ENCODE measurements at regions not wholly inside any gene's neighbourhood (a gene's known extent, or its start where the extent isn't known, plus 50 kb on each side); places are given as distances from the start of the nearest gene placed in this dataset.

DNA sequence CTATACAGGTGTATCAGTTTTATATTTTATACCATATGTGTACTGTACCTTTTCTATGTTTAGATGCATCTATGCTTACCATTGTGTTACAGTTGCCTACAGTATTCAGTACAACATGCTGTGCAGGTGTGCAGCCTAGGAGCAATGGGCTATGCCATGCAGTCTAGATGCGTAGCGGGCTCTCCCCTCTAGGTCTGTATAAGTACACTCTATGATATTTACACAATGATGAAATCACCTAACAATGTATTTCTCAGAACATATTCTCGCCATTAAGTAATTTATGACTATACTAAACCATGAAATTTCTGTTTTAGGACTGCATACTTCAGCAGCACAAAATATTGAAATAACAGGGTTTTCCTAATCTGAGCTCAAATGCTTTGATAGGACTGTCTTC lies 179.6 kb downstream of the RFC3 start:
- H3K36me3 ChIP-seq (ENCODE audit: insufficient read depth, low read length), result no peaks in the 10 kb centered on the region
- ATAC-seq (ENCODE audit: poor library complexity), result no peak
- H3K27ac ChIP-seq (ENCODE audit: low read depth in 1 of 2, low read length in 2 of 2), result no peak overlapping the region
- H3K27me3 Mint-ChIP-seq, result no peaks in the 10 kb centered on the region
- no peak overlapping the region for H3K4me3 ChIP-seq (ENCODE audit: low read length)
- DNase-seq, result no peak
- ChIA-PET POLR2A (no interaction called here), CTCF (no interaction called here)
- no peaks in the 10 kb centered on the region for H3K36me3 Mint-ChIP-seq (ENCODE audit: low read depth)
- no peaks in the 10 kb centered on the region for H3K27me3 ChIP-seq (ENCODE audit: control insufficient read depth in 1 of 2, insufficient read depth in 2 of 2, low read length in 2 of 2)
- no peaks in the 10 kb centered on the region for H3K4me1 ChIP-seq (ENCODE audit: insufficient read depth, low read length)
- no peak overlapping the region for H3K4me3 Mint-ChIP-seq
- H3K9me3 ChIP-seq (ENCODE audit: control insufficient read depth in 1 of 2, insufficient read depth in 1 of 2, low read length in 2 of 2), result no peaks in the 10 kb centered on the region
- TF ChIP-seq, protein P1, sequence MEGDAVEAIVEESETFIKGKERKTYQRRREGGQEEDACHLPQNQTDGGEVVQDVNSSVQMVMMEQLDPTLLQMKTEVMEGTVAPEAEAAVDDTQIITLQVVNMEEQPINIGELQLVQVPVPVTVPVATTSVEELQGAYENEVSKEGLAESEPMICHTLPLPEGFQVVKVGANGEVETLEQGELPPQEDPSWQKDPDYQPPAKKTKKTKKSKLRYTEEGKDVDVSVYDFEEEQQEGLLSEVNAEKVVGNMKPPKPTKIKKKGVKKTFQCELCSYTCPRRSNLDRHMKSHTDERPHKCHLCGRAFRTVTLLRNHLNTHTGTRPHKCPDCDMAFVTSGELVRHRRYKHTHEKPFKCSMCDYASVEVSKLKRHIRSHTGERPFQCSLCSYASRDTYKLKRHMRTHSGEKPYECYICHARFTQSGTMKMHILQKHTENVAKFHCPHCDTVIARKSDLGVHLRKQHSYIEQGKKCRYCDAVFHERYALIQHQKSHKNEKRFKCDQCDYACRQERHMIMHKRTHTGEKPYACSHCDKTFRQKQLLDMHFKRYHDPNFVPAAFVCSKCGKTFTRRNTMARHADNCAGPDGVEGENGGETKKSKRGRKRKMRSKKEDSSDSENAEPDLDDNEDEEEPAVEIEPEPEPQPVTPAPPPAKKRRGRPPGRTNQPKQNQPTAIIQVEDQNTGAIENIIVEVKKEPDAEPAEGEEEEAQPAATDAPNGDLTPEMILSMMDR (IDR thresholded peaks at IDR 0.05), result no peak
- H3K27ac Mint-ChIP-seq, result no peak overlapping the region
- no peaks in the 10 kb centered on the region for H3K9me3 Mint-ChIP-seq
- intact Hi-C loops (cut with DNase I, micrococcal nuclease), result no loop called here
- H3K4me1 Mint-ChIP-seq (ENCODE audit: low read depth), result no peaks in the 10 kb centered on the region

DNA sequence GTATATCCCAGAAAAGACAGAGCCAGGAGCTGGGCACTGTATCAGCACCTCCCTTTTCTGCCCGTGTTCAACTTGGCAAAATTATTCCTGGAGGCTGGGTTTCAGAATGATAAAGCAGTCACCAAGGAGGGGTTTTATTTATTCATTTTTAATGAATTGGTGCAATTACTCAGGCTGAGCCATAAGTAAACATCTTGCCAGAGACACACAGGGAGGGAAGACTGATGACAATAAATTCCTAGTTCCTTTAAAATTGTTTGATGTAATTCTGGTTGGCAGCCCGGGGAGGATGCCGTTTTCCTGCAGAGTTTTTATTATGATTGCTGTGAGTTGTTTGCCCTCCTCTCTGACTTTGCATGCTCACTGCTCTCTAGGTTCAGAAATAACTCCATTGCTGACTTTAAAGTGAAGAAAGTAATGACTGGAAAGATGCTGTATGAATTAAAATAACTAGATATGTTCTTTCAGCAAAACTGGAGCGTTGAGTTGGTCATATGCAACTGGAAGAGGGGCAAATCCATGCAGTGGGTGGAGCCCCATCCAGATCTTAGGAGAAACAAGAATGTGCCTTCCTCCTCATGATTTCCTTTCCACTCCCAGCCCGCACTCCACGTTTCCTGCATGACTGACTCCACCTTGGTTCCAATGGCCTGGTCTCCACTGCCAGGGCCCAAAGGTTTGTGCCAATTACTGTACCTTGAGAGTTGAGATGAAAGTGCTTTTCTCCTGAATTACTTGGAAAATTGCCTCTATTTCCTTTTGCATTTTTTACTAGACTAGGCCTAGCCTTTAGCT lies 182.1 kb downstream of the RFC3 start:
- no peak overlapping the region for H3K4me3 Mint-ChIP-seq
- Histone ChIP-seq H3K27me3 (ENCODE audit: control insufficient read depth in 1 of 2, insufficient read depth in 2 of 2, low read length in 2 of 2) (no peaks in the 10 kb centered on the region), H3K9me3 (ENCODE audit: control insufficient read depth in 1 of 2, insufficient read depth in 1 of 2, low read length in 2 of 2) (no peaks in the 10 kb centered on the region), H3K4me3 (ENCODE audit: low read length) (no peak overlapping the region), H3K36me3 (ENCODE audit: insufficient read depth, low read length) (no peaks in the 10 kb centered on the region), H3K4me1 (ENCODE audit: insufficient read depth, low read length) (no peaks in the 10 kb centered on the region), H3K27ac (ENCODE audit: low read depth in 1 of 2, low read length in 2 of 2) (no peak overlapping the region)
- DNase-seq (no peak), ATAC-seq (ENCODE audit: poor library complexity) (no peak)
- H3K27me3 Mint-ChIP-seq, result no peaks in the 10 kb centered on the region
- intact Hi-C loops (cut with DNase I, micrococcal nuclease), result no loop called here
- ChIA-PET POLR2A (no interaction called here), CTCF (no interaction called here)
- TF ChIP-seq, protein P1 (IDR thresholded peaks at IDR 0.05), result no peak
- H3K4me1 Mint-ChIP-seq (ENCODE audit: low read depth), result no peaks in the 10 kb centered on the region
- H3K9me3 Mint-ChIP-seq, result no peaks in the 10 kb centered on the region
- no peak overlapping the region for H3K27ac Mint-ChIP-seq
- no peaks in the 10 kb centered on the region for H3K36me3 Mint-ChIP-seq (ENCODE audit: low read depth)

DNA sequence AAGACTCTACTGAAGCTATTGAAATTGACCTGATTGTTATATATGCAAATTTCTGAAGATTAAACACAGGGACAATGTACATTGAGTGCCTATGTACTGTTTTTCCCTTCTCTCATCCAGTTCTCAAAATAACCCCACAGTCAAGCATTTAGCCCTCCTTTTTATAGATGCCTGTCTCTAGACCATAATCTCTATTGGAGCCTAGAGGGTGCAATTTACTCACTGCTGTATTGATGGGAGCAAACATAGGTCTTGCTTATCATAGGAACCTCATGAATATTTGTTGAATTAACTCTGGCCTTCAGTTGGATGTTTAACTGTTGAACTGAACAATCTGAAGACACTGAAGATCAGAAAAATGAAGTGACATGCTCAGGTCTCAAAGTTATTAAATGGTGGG lies 183.0 kb downstream of the RFC3 start:
- ChIA-PET CTCF (no interaction called here), POLR2A (no interaction called here)
- H3K36me3 ChIP-seq (ENCODE audit: insufficient read depth, low read length), result no peaks in the 10 kb centered on the region
- no peaks in the 10 kb centered on the region for H3K9me3 ChIP-seq (ENCODE audit: control insufficient read depth in 1 of 2, insufficient read depth in 1 of 2, low read length in 2 of 2)
- Mint-ChIP-seq H3K9me3 (no peaks in the 10 kb centered on the region), H3K4me1 (ENCODE audit: low read depth) (no peaks in the 10 kb centered on the region), H3K36me3 (ENCODE audit: low read depth) (no peaks in the 10 kb centered on the region), H3K27me3 (no peaks in the 10 kb centered on the region), H3K4me3 (no peak overlapping the region), H3K27ac (no peak overlapping the region)
- H3K4me3 ChIP-seq (ENCODE audit: low read length), result no peak overlapping the region
- no peak overlapping the region for H3K27ac ChIP-seq (ENCODE audit: low read depth in 1 of 2, low read length in 2 of 2)
- TF ChIP-seq, protein P1 (IDR thresholded peaks at IDR 0.05), result no peak
- intact Hi-C loops (cut with DNase I, micrococcal nuclease), result no loop called here
- no peaks in the 10 kb centered on the region for H3K27me3 ChIP-seq (ENCODE audit: control insufficient read depth in 1 of 2, insufficient read depth in 2 of 2, low read length in 2 of 2)
- DNase-seq (no peak), ATAC-seq (ENCODE audit: poor library complexity) (no peak)
- no peaks in the 10 kb centered on the region for H3K4me1 ChIP-seq (ENCODE audit: insufficient read depth, low read length)
